SK-N-SH treated with all-trans-retinoic acid at 6 μM for 48 hours (cell line): ENCODE measurements at regions not wholly inside any gene's neighbourhood (a gene's known extent, or its start where the extent isn't known, plus 50 kb on each side); places are given as distances from the start of the nearest gene placed in this dataset.

Source experiments
- PATZ1 ChIP-seq: fragments of 250-450 bp; sonication (Bioruptor Pico); IDR thresholded peaks from 2 replicates; pipeline ENCODE4 v1.8.0; 2020; ENCODE audit warnings: mild to moderate bottlenecking, moderate library complexity, borderline replicate concordance
- RARB ChIP-seq: fragments of 250-450 bp; sonication (Bioruptor Pico); IDR thresholded peaks from 2 replicates; pipeline ENCODE4 v1.8.0; 2021; ENCODE audit warnings: mild to moderate bottlenecking, moderate library complexity
- SNAI2 ChIP-seq: fragments of 250-450 bp; sonication (Bioruptor Pico); IDR thresholded peaks from 2 replicates; pipeline ENCODE4 v1.5.0; 2020; ENCODE audit warnings: mild to moderate bottlenecking, moderate library complexity
- TCF4 ChIP-seq: fragments of 250-450 bp; sonication (Bioruptor Pico); IDR thresholded peaks from 2 replicates; pipeline ENCODE4 v1.8.0; 2021; ENCODE audit warnings: mild to moderate bottlenecking, moderate library complexity, borderline replicate concordance
- ZC3H10 ChIP-seq: fragments of 250-450 bp; sonication (Bioruptor Pico); IDR thresholded peaks from 2 replicates; pipeline ENCODE4 v1.5.1; 2021; ENCODE audit warnings: mild to moderate bottlenecking, moderate library complexity
- ZFP3 ChIP-seq: fragments of 250-450 bp; sonication (Bioruptor Pico); IDR thresholded peaks from 2 replicates; pipeline ENCODE4 v1.5.0; 2020; ENCODE audit warnings: mild to moderate bottlenecking, moderate library complexity
- ZFP30 ChIP-seq: fragments of 450-650 bp; formaldehyde crosslinking; IDR thresholded peaks from 2 replicates; pipeline ENCODE4 v1.5.0; 2022; ENCODE audit warnings: mild to moderate bottlenecking, moderate library complexity
- ZNF70 ChIP-seq: fragments of 450-650 bp; formaldehyde crosslinking; IDR thresholded peaks from 2 replicates; pipeline ENCODE4 v1.5.0; 2020; ENCODE audit warnings: mild to moderate bottlenecking, moderate library complexity
- TF ChIP-seq, protein P1 (sequence below): fragments of 250-450 bp; sonication (Bioruptor Pico); IDR thresholded peaks from 2 replicates; pipeline ENCODE4 v1.5.0; 2020; ENCODE audit warnings: mild to moderate bottlenecking, moderate library complexity

GRCh38 chr2:118340103-118340502 is 251.8 kb downstream of the INSIG2 start:
- TF ChIP-seq ZFP3 (CRISPR knock-in tag), result no peak
- TF ChIP-seq ZC3H10 (CRISPR knock-in tag), result no peak
- no peak for TF ChIP-seq RARB (CRISPR knock-in tag)
- TF ChIP-seq ZNF70 (CRISPR knock-in tag), result no peak
- TF ChIP-seq PATZ1, result no peak
- no peak for TF ChIP-seq ZFP30 (CRISPR knock-in tag)
- no peak for TF ChIP-seq SNAI2 (CRISPR knock-in tag)
- no peak for TF ChIP-seq TCF4 (CRISPR knock-in tag)
- TF ChIP-seq, protein P1, sequence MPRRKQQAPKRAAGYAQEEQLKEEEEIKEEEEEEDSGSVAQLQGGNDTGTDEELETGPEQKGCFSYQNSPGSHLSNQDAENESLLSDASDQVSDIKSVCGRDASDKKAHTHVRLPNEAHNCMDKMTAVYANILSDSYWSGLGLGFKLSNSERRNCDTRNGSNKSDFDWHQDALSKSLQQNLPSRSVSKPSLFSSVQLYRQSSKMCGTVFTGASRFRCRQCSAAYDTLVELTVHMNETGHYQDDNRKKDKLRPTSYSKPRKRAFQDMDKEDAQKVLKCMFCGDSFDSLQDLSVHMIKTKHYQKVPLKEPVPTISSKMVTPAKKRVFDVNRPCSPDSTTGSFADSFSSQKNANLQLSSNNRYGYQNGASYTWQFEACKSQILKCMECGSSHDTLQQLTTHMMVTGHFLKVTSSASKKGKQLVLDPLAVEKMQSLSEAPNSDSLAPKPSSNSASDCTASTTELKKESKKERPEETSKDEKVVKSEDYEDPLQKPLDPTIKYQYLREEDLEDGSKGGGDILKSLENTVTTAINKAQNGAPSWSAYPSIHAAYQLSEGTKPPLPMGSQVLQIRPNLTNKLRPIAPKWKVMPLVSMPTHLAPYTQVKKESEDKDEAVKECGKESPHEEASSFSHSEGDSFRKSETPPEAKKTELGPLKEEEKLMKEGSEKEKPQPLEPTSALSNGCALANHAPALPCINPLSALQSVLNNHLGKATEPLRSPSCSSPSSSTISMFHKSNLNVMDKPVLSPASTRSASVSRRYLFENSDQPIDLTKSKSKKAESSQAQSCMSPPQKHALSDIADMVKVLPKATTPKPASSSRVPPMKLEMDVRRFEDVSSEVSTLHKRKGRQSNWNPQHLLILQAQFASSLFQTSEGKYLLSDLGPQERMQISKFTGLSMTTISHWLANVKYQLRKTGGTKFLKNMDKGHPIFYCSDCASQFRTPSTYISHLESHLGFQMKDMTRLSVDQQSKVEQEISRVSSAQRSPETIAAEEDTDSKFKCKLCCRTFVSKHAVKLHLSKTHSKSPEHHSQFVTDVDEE, result no peak
